ENCODE measurements at regions not wholly inside any gene's neighbourhood (a gene's known extent, or its start where the extent isn't known, plus 50 kb on each side); places are given as distances from the start of the nearest gene placed in this dataset.

DNA sequence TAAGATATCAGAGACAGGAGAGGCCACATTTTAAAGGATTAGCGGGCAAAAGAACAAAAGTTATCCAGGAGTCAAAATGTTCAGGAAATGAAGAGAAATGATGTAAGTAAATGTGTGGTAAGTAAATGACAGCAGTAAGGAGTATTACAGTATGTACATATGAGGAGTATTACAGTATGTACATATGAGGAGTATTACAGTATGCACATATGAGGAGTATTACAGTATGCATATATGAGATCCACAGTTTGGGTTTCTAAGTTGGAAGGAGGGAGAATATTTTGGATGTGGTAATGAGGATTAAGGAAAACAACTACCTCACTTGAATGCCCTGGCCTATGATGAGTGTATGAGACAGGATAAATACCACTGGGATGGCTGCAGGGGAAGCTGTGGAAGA, 192.4 kb upstream of the DGKB start:
- TF ChIP-seq, protein P1, sequence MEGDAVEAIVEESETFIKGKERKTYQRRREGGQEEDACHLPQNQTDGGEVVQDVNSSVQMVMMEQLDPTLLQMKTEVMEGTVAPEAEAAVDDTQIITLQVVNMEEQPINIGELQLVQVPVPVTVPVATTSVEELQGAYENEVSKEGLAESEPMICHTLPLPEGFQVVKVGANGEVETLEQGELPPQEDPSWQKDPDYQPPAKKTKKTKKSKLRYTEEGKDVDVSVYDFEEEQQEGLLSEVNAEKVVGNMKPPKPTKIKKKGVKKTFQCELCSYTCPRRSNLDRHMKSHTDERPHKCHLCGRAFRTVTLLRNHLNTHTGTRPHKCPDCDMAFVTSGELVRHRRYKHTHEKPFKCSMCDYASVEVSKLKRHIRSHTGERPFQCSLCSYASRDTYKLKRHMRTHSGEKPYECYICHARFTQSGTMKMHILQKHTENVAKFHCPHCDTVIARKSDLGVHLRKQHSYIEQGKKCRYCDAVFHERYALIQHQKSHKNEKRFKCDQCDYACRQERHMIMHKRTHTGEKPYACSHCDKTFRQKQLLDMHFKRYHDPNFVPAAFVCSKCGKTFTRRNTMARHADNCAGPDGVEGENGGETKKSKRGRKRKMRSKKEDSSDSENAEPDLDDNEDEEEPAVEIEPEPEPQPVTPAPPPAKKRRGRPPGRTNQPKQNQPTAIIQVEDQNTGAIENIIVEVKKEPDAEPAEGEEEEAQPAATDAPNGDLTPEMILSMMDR (IDR thresholded peaks at IDR 0.05) = no peak
- intact Hi-C loops (cut with DNase I, micrococcal nuclease) = no loop called here
- Mint-ChIP-seq H3K27me3 (no peaks in the 10 kb centered on the region), H3K27ac (no peak overlapping the region), H3K4me3 (no peak overlapping the region), H3K9me3 (peaks cover 5% of the 10 kb centered on the region), H3K4me1 (ENCODE audit: low read depth) (no peaks in the 10 kb centered on the region), H3K36me3 (ENCODE audit: low read depth) (no peaks in the 10 kb centered on the region)
- ATAC-seq (ENCODE audit: poor library complexity) = no peak
- Histone ChIP-seq H3K9me3 (ENCODE audit: control insufficient read depth in 1 of 2, insufficient read depth in 1 of 2, low read length in 2 of 2) (peaks cover 0 to 5% of the 10 kb centered on the region in 2 experiments), H3K36me3 (ENCODE audit: insufficient read depth, low read length) (no peaks in the 10 kb centered on the region), H3K27ac (ENCODE audit: low read depth in 1 of 2, low read length in 2 of 2) (no peak overlapping the region), H3K4me3 (ENCODE audit: low read length) (no peak overlapping the region), H3K4me1 (ENCODE audit: insufficient read depth, low read length) (no peaks in the 10 kb centered on the region), H3K27me3 (ENCODE audit: control insufficient read depth in 1 of 2, insufficient read depth in 2 of 2, low read length in 2 of 2) (no peaks in the 10 kb centered on the region)
- CTCF ChIA-PET = no interaction called here
- DNase-seq = no peak
- POLR2A ChIA-PET = no interaction called here

DNA sequence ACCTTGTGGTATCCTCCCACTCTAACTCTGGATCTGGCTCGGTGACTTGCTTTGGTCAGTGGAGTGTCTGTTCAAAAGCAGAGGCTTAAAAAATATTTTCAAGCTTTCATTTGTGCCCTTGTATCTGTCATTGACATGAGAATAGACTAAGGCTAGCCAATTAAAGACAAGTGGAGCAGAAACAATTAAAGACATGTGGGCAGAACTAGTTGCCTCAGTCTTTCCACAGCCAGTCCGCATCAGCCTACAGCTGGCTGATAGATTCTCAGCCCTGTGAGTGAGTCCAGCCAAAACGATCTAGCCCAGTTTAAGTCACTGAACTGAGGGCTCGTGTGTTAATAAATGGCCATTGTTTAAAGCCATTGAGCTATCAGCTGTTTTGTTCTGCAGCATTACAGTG, 185.2 kb upstream of the DGKB start:
- CTCF ChIA-PET = no interaction called here
- ATAC-seq (ENCODE audit: poor library complexity) (no peak), DNase-seq (no peak)
- Histone ChIP-seq H3K4me1 (ENCODE audit: insufficient read depth, low read length) (no peaks in the 10 kb centered on the region), H3K27ac (ENCODE audit: low read depth in 1 of 2, low read length in 2 of 2) (no peak overlapping the region), H3K36me3 (ENCODE audit: insufficient read depth, low read length) (no peaks in the 10 kb centered on the region), H3K9me3 (ENCODE audit: control insufficient read depth in 1 of 2, insufficient read depth in 1 of 2, low read length in 2 of 2) (peaks cover 0 to 6% of the 10 kb centered on the region in 2 experiments), H3K27me3 (ENCODE audit: control insufficient read depth in 1 of 2, insufficient read depth in 2 of 2, low read length in 2 of 2) (no peaks in the 10 kb centered on the region), H3K4me3 (ENCODE audit: low read length) (no peak overlapping the region)
- intact Hi-C loops (cut with DNase I, micrococcal nuclease) = no loop called here
- Mint-ChIP-seq H3K4me1 (ENCODE audit: low read depth) (no peaks in the 10 kb centered on the region), H3K27me3 (no peaks in the 10 kb centered on the region), H3K27ac (no peak overlapping the region), H3K4me3 (no peak overlapping the region), H3K36me3 (ENCODE audit: low read depth) (no peaks in the 10 kb centered on the region), H3K9me3 (peaks cover 7% of the 10 kb centered on the region)
- POLR2A ChIA-PET = no interaction called here
- TF ChIP-seq, protein P1 (IDR thresholded peaks at IDR 0.05) = no peak

DNA sequence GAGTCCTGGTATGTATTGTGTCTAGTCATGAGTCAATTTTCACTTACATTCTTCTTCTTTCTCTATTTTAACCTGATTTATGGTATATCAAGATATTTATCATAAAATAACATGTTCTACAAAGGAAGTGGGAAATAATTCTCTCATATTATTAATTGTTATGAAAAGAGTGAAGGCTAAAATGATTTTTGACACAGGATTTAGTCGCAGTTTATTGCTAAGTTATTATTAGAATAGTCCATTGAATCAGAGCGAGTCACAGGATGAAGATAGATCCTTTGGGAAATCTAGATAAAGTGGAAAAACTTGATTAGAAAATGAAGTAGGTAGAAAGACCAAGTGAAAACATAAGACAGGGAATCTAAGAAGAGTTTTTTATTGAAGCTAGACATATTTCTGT, 184.3 kb upstream of the DGKB start:
- POLR2A ChIA-PET = no interaction called here
- DNase-seq = no peak

More for the DNA sequence above, 184.3 kb upstream of the DGKB start:
- H3K4me3 ChIP-seq (ENCODE audit: low read length) = no peak overlapping the region
- no peak overlapping the region for H3K27ac ChIP-seq (ENCODE audit: low read depth in 1 of 2, low read length in 2 of 2)
- Mint-ChIP-seq H3K27ac (no peak overlapping the region), H3K36me3 (ENCODE audit: low read depth) (no peaks in the 10 kb centered on the region), H3K4me1 (ENCODE audit: low read depth) (no peaks in the 10 kb centered on the region), H3K9me3 (peaks cover 10% of the 10 kb centered on the region), H3K4me3 (no peak overlapping the region), H3K27me3 (no peaks in the 10 kb centered on the region)
- no peaks in the 10 kb centered on the region for H3K36me3 ChIP-seq (ENCODE audit: insufficient read depth, low read length)
- TF ChIP-seq, protein P1 (IDR thresholded peaks at IDR 0.05) = no peak
- H3K9me3 ChIP-seq (ENCODE audit: control insufficient read depth in 1 of 2, insufficient read depth in 1 of 2, low read length in 2 of 2) = peaks cover 0 to 6% of the 10 kb centered on the region in 2 experiments
- ATAC-seq (ENCODE audit: poor library complexity) = no peak
- intact Hi-C loops (cut with DNase I, micrococcal nuclease) = no loop called here
- H3K27me3 ChIP-seq (ENCODE audit: control insufficient read depth in 1 of 2, insufficient read depth in 2 of 2, low read length in 2 of 2) = no peaks in the 10 kb centered on the region
- no peaks in the 10 kb centered on the region for H3K4me1 ChIP-seq (ENCODE audit: insufficient read depth, low read length)
- CTCF ChIA-PET = no interaction called here

All from CD4-positive, alpha-beta T cell (primary cell).